ENCODE measurements at regions not wholly inside any gene's neighbourhood (a gene's known extent, or its start where the extent isn't known, plus 50 kb on each side); places are given as distances from the start of the nearest gene placed in this dataset.
A peak's percentile ranks its signal among the peaks of the same experiment; 100 is the strongest.
"Not testable (repeated sequence)": the region's sequence is repeated elsewhere in the genome, so short reads cannot be mapped to it uniquely, and the experiment has no call there.

DNA sequence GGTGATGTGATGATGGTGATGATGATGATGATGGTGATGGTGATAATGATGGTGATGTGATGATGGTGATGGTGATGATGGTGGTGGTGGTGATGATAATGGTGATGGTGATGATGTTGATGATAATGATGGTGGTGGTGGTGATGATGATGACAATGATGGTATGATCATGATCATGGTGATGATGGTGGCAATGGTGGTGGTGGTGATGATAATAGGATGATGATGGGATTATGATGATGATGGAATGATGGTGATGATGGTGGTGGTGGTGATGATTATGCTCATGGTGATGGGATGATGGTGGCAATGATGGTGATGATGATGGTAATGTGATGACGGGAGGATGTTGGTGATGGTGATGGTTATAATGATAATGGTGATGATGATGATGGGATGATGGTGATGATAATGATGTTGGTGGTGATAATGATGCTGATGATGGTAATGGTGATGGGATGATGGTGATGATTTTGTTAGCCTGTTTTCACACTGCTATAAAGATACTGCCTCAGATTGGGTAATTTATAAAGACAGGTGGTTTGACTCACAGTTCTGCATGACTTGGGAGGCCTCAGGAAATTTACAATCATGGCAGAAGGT, 314.8 kb upstream of the SFSWAP start:
- Histone ChIP-seq H3K36me3 (no peaks in the 10 kb centered on the region), H3K4me1 (no peaks in the 10 kb centered on the region), H3K9me3 (no peaks in the 10 kb centered on the region), H3K4me3 (no peak overlapping the region), H3K27ac (no peak overlapping the region), H3K27me3 (no peaks in the 10 kb centered on the region)
- no peak for DNase-seq (ENCODE audit: low spot score in 2 of 2)
- TF ChIP-seq POLR2A (IDR thresholded peaks at IDR 0.05) (no peak), POLR2AphosphoS5 (IDR thresholded peaks at IDR 0.05) (no peak), EP300 (IDR thresholded peaks at IDR 0.05) (no peak), CTCF (IDR thresholded peaks at IDR 0.05) (no peak)
- 100% methylated on average over 1 of the region's 1 CpG for WGBS

DNA sequence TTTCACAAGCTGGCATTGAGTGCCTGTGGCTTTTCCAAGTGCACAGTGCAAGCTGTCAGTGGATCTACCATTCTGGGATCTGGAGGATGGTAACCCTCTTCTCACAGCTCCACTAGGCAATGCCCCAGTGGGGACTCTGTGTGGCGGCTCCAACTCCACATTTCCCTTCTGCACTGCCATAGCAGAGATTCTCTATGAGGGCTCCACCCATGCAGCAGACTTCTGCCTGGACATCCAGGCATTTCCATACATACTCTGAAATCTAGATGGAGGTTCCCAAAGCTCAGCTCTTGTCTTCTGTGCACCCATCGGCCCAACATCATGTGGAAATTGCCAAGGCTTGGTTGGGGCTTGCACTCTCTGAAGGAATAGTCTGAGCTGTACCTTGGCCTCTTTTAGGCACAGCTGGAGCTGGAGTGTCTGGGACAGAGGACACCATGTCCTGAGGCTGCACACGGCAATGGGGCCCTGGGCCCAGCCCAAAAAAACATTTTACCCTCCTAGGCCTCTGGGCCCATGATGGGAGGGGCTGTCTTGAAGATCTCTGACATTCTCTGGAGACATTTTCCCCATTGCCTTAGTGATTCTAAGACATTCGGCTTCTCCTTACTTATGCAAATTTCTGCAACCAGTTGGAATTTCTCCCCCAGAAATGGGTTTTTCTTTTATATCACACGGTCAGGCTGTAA, 313.3 kb upstream of the SFSWAP start:
- 79% methylated on average over 5 of the region's 5 CpGs for WGBS
- no peak for TF ChIP-seq POLR2AphosphoS5 (IDR thresholded peaks at IDR 0.05)
- no peak for TF ChIP-seq POLR2A (IDR thresholded peaks at IDR 0.05)
- no peak for TF ChIP-seq CTCF (IDR thresholded peaks at IDR 0.05)
- no peak for TF ChIP-seq EP300 (IDR thresholded peaks at IDR 0.05)
- no peak for DNase-seq (ENCODE audit: low spot score in 2 of 2)

GRCh38 chr12:131399000-131399399, 311.9 kb upstream of the SFSWAP start:
- DNase-seq (ENCODE audit: low spot score in 2 of 2): no peak
- peaks cover 4% of the 10 kb centered on the region for H3K4me1 ChIP-seq
- TF ChIP-seq POLR2A (IDR thresholded peaks at IDR 0.05) (no peak), POLR2AphosphoS5 (IDR thresholded peaks at IDR 0.05) (no peak), EP300 (IDR thresholded peaks at IDR 0.05) (no peak), CTCF (IDR thresholded peaks at IDR 0.05) (no peak)
- H3K36me3 ChIP-seq: no peaks in the 10 kb centered on the region
- no peak overlapping the region for H3K4me3 ChIP-seq
- no peaks in the 10 kb centered on the region for H3K27me3 ChIP-seq
- no peaks in the 10 kb centered on the region for H3K9me3 ChIP-seq
- H3K27ac ChIP-seq: no peak overlapping the region

More for the DNA sequence above, 313.3 kb upstream of the SFSWAP start:
- no peak overlapping the region for H3K4me3 ChIP-seq
- no peaks in the 10 kb centered on the region for H3K27me3 ChIP-seq
- no peaks in the 10 kb centered on the region for H3K9me3 ChIP-seq
- H3K4me1 ChIP-seq: peaks cover 4% of the 10 kb centered on the region
- no peaks in the 10 kb centered on the region for H3K36me3 ChIP-seq
- H3K27ac ChIP-seq: no peak overlapping the region

DNA sequence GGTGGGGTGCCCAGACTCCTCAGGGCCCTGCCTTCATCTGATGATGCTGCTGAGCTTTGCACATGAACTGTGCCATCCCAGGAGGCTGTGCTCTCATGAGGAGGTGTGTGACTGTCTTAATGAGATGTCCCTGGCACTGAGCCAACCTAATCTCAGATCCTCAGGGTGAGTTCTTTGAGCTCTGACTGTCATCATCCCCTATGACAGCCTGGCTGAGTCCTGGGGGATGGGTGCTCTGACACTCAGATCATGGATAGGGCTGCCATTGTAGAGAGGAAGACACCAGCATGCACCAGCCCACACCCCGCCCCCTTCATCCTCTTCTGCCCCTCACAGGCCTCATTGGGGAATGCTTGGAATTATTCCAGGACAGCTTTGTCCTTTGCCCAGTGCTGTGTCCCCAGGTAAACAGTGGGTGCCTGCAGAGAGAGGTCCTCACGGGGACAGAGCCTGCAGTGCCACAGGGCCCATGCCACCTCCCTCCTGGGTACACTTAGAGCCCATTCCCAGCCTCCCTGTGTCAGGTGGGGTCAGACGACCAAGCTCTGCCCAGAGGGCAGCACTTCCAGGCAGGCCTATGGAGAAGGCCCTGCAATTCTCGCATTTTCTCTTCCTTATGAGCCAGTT, 310.1 kb upstream of the SFSWAP start:
- not testable (repeated sequence) for H3K9me3 ChIP-seq; DNase-seq (ENCODE audit: low spot score in 2 of 2); H3K27me3 ChIP-seq; H3K27ac ChIP-seq; H3K4me1 ChIP-seq; H3K4me3 ChIP-seq; H3K36me3 ChIP-seq
- WGBS: 40% methylated on average over 1 of the region's 4 CpGs

GRCh38 chr12:131401907-131402633, 308.8 kb upstream of the SFSWAP start:
- peaks cover 10% of the 10 kb centered on the region for H3K27me3 ChIP-seq
- WGBS: 36% methylated on average over 13 of the region's 13 CpGs
- H3K27ac ChIP-seq, H3K36me3 ChIP-seq, H3K4me1 ChIP-seq, H3K9me3 ChIP-seq, H3K4me3 ChIP-seq: not testable (repeated sequence)
- peak in 1 of 2 donors; percentile 77 for DNase-seq (ENCODE audit: low spot score in 2 of 2)

DNA sequence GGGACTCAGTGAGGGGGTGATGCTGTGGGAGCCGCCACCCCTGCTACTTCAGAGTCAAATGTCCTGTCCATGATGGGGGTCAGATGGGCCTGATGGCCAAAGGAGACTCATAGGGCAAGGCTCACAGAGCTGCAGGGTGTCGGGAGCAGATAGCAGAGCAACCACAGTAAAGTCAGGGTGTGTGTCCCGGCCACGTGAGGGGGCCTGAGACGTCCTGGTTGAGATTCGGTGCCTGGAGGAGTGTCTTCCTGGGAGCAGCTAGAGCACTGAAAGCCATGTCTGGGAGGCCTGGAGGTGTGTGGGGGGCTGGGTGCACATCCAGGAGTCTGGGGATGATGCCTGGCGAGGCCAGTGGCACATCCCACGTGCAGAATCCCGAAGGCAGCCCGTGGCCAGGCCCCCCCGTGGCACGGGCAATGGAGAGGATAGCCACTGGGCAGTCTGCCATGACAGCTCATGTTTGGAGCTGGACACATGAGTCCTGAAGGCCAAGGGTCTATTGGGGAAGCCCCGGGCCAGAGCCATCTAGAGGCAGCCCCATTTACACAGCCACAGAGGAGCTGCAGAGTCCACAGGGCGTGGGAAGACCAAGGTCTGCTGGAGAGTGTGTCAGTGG, 308.0 kb upstream of the SFSWAP start:
- no peaks in the 10 kb centered on the region for H3K36me3 ChIP-seq
- no peaks in the 10 kb centered on the region for H3K9me3 ChIP-seq
- no peak overlapping the region for H3K4me3 ChIP-seq
- no peak for TF ChIP-seq POLR2AphosphoS5 (IDR thresholded peaks at IDR 0.05)
- TF ChIP-seq CTCF (IDR thresholded peaks at IDR 0.05): no peak
- TF ChIP-seq EP300 (IDR thresholded peaks at IDR 0.05): no peak
- TF ChIP-seq POLR2A (IDR thresholded peaks at IDR 0.05): no peak
- DNase-seq (ENCODE audit: low spot score in 2 of 2): peak in 1 of 2 donors; percentile 64
- H3K27ac ChIP-seq: no peak overlapping the region
- WGBS: no CpG with 5 or more reads among the region's 14 CpGs
- H3K4me1 ChIP-seq: peaks cover 4% of the 10 kb centered on the region
- peaks cover 13% of the 10 kb centered on the region for H3K27me3 ChIP-seq

All from suprapubic skin (tissue), 4 donors.